NB4 (cell line): ENCODE measurements at regions not wholly inside any gene's neighbourhood (a gene's known extent, or its start where the extent isn't known, plus 50 kb on each side); places are given as distances from the start of the nearest gene placed in this dataset.

ENCODE experiments used
- CTCF ChIP-seq: IDR thresholded peaks from one replicate; pipeline ENCODE4 v1.5.1; 2012; ENCODE audit warnings: low read depth, low read length
- MYC ChIP-seq: IDR thresholded peaks from 2 replicates; pipeline ENCODE4 v1.6.1; 2011; ENCODE audit warnings: low read depth, low read length
- POLR2A ChIP-seq: IDR thresholded peaks from 2 replicates; pipeline ENCODE4 v1.6.1; 2011; ENCODE audit warnings: mild to moderate bottlenecking; ENCODE audit not compliant: insufficient read length; ENCODE audit errors: extremely low read depth

- no peak for TF ChIP-seq CTCF
- no peak for TF ChIP-seq POLR2A
- TF ChIP-seq MYC = no peak
Observed at GRCh38 chr1:87560601-87561360, 232.1 kb downstream of the LMO4 start.
